GM12891 (cell line): ENCODE measurements at regions not wholly inside any gene's neighbourhood (a gene's known extent, or its start where the extent isn't known, plus 50 kb on each side); places are given as distances from the start of the nearest gene placed in this dataset.

ENCODE experiments used
- POLR2A ChIP-seq: IDR thresholded peaks from 2 replicates; pipeline ENCODE4 v1.6.1; 2011; ENCODE audit warnings: low read depth, low read length, control low read depth
- SPI1 ChIP-seq: IDR thresholded peaks from 2 replicates; pipeline ENCODE4 v1.6.1; 2011; ENCODE audit warnings: low read depth, low read length, control low read depth
- TAF1 ChIP-seq: IDR thresholded peaks from 2 replicates; pipeline ENCODE4 v1.6.1; 2011; ENCODE audit warnings: low read depth, low read length, control low read depth

GRCh38 chr13:79917628-79918027 is 423.3 kb downstream of the SPRY2 start:
- TF ChIP-seq POLR2A (no peak), TAF1 (no peak), SPI1 (no peak)
